ENCODE measurements at regions not wholly inside any gene's neighbourhood (a gene's known extent, or its start where the extent isn't known, plus 50 kb on each side); places are given as distances from the start of the nearest gene placed in this dataset.

GRCh38 chr10:31709476-31709875 lies 219.2 kb downstream of the ARHGAP12 start:
- ChIA-PET CTCF (ENCODE audit: partially characterized antibody) (interaction anchor here (0.9 kb wide), 1 partner anchor 99 kb away, joined by 3 read pairs; no protein-coding TSS in a partner anchor), POLR2A (ENCODE audit: partially characterized antibody) (no interaction called here)
- Histone ChIP-seq H3K4me3 (ENCODE audit: low read length in 2 of 2) (no peak overlapping the region), H3K4me1 (ENCODE audit: insufficient read depth, low read length) (peaks cover 11% of the 10 kb centered on the region), H3K27me3 (ENCODE audit: insufficient read depth, low read length) (no peaks in the 10 kb centered on the region), H3K9me3 (ENCODE audit: control insufficient read depth in 1 of 2, low read length in 2 of 2) (no peaks in the 10 kb centered on the region), H3K27ac (ENCODE audit: low read depth, low read length) (no peak overlapping the region), H3K36me3 (ENCODE audit: insufficient read depth, low read length) (no peaks in the 10 kb centered on the region)
- Mint-ChIP-seq H3K4me1 (peaks cover 9 to 15% (median 12%) of the 10 kb centered on the region in 4 donors), H3K27ac (no peak overlapping the region), H3K4me3 (peak overlapping the region in 1 of 8 donors; percentile 49), H3K27me3 (no peaks in the 10 kb centered on the region), H3K9me3 (peaks cover 2 to 47% (median 30%) of the 10 kb centered on the region in 8 donors), H3K36me3 (peaks cover 1 to 6% of the 10 kb centered on the region in 2 donors)
- no peak for DNase-seq
- intact Hi-C loops (cut with micrococcal nuclease) = no loop called here

- Mint-ChIP-seq H3K36me3 (peaks cover 1 to 6% of the 10 kb centered on the region in 2 donors), H3K9me3 (peaks cover 2 to 47% (median 30%) of the 10 kb centered on the region in 8 donors), H3K27ac (no peak overlapping the region), H3K4me1 (peaks cover 9 to 15% (median 12%) of the 10 kb centered on the region in 4 donors), H3K4me3 (peak overlapping the region in 1 of 8 donors; percentile 49), H3K27me3 (no peaks in the 10 kb centered on the region)
- Histone ChIP-seq H3K9me3 (ENCODE audit: control insufficient read depth in 1 of 2, low read length in 2 of 2) (no peaks in the 10 kb centered on the region), H3K4me3 (ENCODE audit: low read length in 2 of 2) (no peak overlapping the region), H3K27me3 (ENCODE audit: insufficient read depth, low read length) (no peaks in the 10 kb centered on the region), H3K36me3 (ENCODE audit: insufficient read depth, low read length) (no peaks in the 10 kb centered on the region), H3K4me1 (ENCODE audit: insufficient read depth, low read length) (peaks cover 11% of the 10 kb centered on the region), H3K27ac (ENCODE audit: low read depth, low read length) (no peak overlapping the region)
- CTCF ChIA-PET (ENCODE audit: partially characterized antibody) = interaction anchor here (0.9 kb wide), 1 partner anchor 99 kb away, joined by 3 read pairs; no protein-coding TSS in a partner anchor
- intact Hi-C loops (cut with micrococcal nuclease) = no loop called here
- POLR2A ChIA-PET (ENCODE audit: partially characterized antibody) = no interaction called here
- no peak for DNase-seq
Measured at GRCh38 chr10:31709028-31709427, 219.6 kb downstream of the ARHGAP12 start.

GRCh38 chr10:31708474-31708873 lies 220.2 kb downstream of the ARHGAP12 start:
- Mint-ChIP-seq H3K27ac (no peak overlapping the region), H3K36me3 (peaks cover 1 to 6% of the 10 kb centered on the region in 2 donors), H3K27me3 (no peaks in the 10 kb centered on the region), H3K4me1 (peaks cover 9 to 15% (median 12%) of the 10 kb centered on the region in 4 donors), H3K9me3 (peaks cover 2 to 43% (median 27%) of the 10 kb centered on the region in 8 donors), H3K4me3 (no peak overlapping the region)
- Histone ChIP-seq H3K27me3 (ENCODE audit: insufficient read depth, low read length) (no peaks in the 10 kb centered on the region), H3K36me3 (ENCODE audit: insufficient read depth, low read length) (no peaks in the 10 kb centered on the region), H3K4me3 (ENCODE audit: low read length in 2 of 2) (no peak overlapping the region), H3K27ac (ENCODE audit: low read depth, low read length) (no peak overlapping the region), H3K9me3 (ENCODE audit: control insufficient read depth in 1 of 2, low read length in 2 of 2) (no peaks in the 10 kb centered on the region), H3K4me1 (ENCODE audit: insufficient read depth, low read length) (peaks cover 11% of the 10 kb centered on the region)
- intact Hi-C loops (cut with micrococcal nuclease) = no loop called here
- no peak for DNase-seq
- ChIA-PET POLR2A (ENCODE audit: partially characterized antibody) (no interaction called here), CTCF (ENCODE audit: partially characterized antibody) (no interaction called here)

GRCh38 chr10:31708046-31708445 lies 220.6 kb downstream of the ARHGAP12 start:
- CTCF ChIA-PET (ENCODE audit: partially characterized antibody) = no interaction called here
- no peaks in the 10 kb centered on the region for H3K36me3 ChIP-seq (ENCODE audit: insufficient read depth, low read length)
- intact Hi-C loops (cut with micrococcal nuclease) = no loop called here
- no peaks in the 10 kb centered on the region for H3K27me3 Mint-ChIP-seq
- DNase-seq = no peak
- H3K27ac Mint-ChIP-seq = peak overlapping the region in 1 of 7 donors; percentile 55
- peaks cover 11% of the 10 kb centered on the region for H3K4me1 ChIP-seq (ENCODE audit: insufficient read depth, low read length)
- H3K9me3 Mint-ChIP-seq = peaks cover 2 to 39% (median 26%) of the 10 kb centered on the region in 8 donors
- H3K36me3 Mint-ChIP-seq = peaks cover 1 to 6% of the 10 kb centered on the region in 2 donors
- H3K9me3 ChIP-seq (ENCODE audit: control insufficient read depth in 1 of 2, low read length in 2 of 2) = no peaks in the 10 kb centered on the region
- H3K27me3 ChIP-seq (ENCODE audit: insufficient read depth, low read length) = no peaks in the 10 kb centered on the region
- no peak overlapping the region for H3K27ac ChIP-seq (ENCODE audit: low read depth, low read length)
- H3K4me1 Mint-ChIP-seq = peaks cover 9 to 15% (median 12%) of the 10 kb centered on the region in 4 donors
- POLR2A ChIA-PET (ENCODE audit: partially characterized antibody) = no interaction called here
- H3K4me3 ChIP-seq (ENCODE audit: low read length in 2 of 2) = no peak overlapping the region
- H3K4me3 Mint-ChIP-seq = peak overlapping the region in 1 of 8 donors; percentile 58

DNA sequence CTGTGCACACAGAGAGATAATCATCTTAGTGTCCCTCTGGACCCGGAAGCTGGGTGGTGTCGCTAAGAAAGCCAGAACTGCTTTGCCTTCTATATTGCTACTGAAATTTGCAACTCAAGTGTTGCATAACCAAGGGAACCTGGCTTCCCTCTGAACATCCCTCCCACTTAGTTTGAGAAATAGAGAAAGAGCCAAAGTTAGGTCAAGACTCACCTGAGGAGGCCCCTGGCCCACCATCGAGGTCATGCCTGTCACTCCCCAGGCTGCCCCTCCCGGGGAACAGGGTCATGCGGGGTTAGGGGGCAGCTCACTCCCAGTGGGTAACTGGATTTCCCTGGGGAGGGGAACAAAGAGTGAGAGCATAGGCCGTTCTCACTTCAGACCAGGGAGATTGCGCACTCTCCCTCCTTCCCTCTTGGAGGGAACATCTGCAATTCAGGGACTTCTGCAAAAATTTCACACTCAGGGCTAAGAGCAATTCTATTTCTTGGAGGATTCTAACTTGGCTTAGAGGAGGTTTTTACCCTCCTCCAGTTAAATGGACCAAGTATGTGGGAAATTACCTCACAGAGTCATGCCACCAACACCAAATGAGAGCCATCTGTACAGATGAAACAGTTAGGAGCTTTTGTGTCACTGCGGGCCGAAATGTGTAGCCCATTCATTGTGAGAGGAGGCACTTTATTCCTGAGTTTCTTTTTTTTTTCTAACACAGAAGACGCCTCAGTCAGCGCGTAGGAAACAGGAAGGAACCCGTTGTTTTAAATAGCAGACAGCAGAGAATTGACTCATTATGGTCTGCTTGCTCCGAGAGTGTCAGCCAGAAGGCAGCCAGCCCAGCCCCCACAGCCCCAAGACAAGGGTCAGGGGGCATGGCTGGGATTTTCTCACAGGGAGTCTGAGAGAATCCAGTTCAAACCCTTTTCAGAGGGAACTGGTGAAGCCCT lies 221.3 kb downstream of the ARHGAP12 start:
- Histone ChIP-seq H3K9me3 (ENCODE audit: control insufficient read depth in 1 of 2, low read length in 2 of 2) (no peaks in the 10 kb centered on the region), H3K4me1 (ENCODE audit: insufficient read depth, low read length) (peaks cover 11% of the 10 kb centered on the region), H3K27me3 (ENCODE audit: insufficient read depth, low read length) (no peaks in the 10 kb centered on the region), H3K27ac (ENCODE audit: low read depth, low read length) (no peak overlapping the region), H3K4me3 (ENCODE audit: low read length in 2 of 2) (no peak overlapping the region), H3K36me3 (ENCODE audit: insufficient read depth, low read length) (no peaks in the 10 kb centered on the region)
- intact Hi-C loops (cut with micrococcal nuclease) = no loop called here
- peaks cover 1 to 6% of the 10 kb centered on the region in 2 donors for H3K36me3 Mint-ChIP-seq
- H3K4me1 Mint-ChIP-seq = peaks cover 9 to 15% (median 12%) of the 10 kb centered on the region in 4 donors
- CTCF ChIA-PET (ENCODE audit: partially characterized antibody) = no interaction called here
- peak in 1 of 5 donors; percentile 39 for DNase-seq
- POLR2A ChIA-PET (ENCODE audit: partially characterized antibody) = no interaction called here
- H3K9me3 Mint-ChIP-seq = peaks cover 2 to 36% (median 21%) of the 10 kb centered on the region in 8 donors
- peak overlapping the region in 7 of 8 donors; percentile 19 to 67 (median 39) for H3K4me3 Mint-ChIP-seq
- no peaks in the 10 kb centered on the region for H3K27me3 Mint-ChIP-seq
- peak overlapping the region in 2 of 7 donors; percentile 54 to 55 for H3K27ac Mint-ChIP-seq

GRCh38 chr10:31706464-31707092 lies 222.1 kb downstream of the ARHGAP12 start:
- H3K27ac Mint-ChIP-seq = no peak overlapping the region
- POLR2A ChIA-PET (ENCODE audit: partially characterized antibody) = no interaction called here
- no peaks in the 10 kb centered on the region for H3K36me3 ChIP-seq (ENCODE audit: insufficient read depth, low read length)
- CTCF ChIA-PET (ENCODE audit: partially characterized antibody) = no interaction called here
- no peak overlapping the region for H3K27ac ChIP-seq (ENCODE audit: low read depth, low read length)
- no peaks in the 10 kb centered on the region for H3K27me3 ChIP-seq (ENCODE audit: insufficient read depth, low read length)
- intact Hi-C loops (cut with micrococcal nuclease) = no loop called here
- peaks cover 1 to 6% of the 10 kb centered on the region in 2 donors for H3K36me3 Mint-ChIP-seq
- peaks cover 9 to 15% (median 12%) of the 10 kb centered on the region in 4 donors for H3K4me1 Mint-ChIP-seq
- H3K27me3 Mint-ChIP-seq = no peaks in the 10 kb centered on the region
- peaks cover 2 to 28% (median 14%) of the 10 kb centered on the region in 8 donors for H3K9me3 Mint-ChIP-seq
- H3K4me3 ChIP-seq (ENCODE audit: low read length in 2 of 2) = no peak overlapping the region
- no peaks in the 10 kb centered on the region for H3K9me3 ChIP-seq (ENCODE audit: control insufficient read depth in 1 of 2, low read length in 2 of 2)
- H3K4me1 ChIP-seq (ENCODE audit: insufficient read depth, low read length) = peaks cover 11% of the 10 kb centered on the region
- no peak overlapping the region for H3K4me3 Mint-ChIP-seq
- DNase-seq = no peak

DNA sequence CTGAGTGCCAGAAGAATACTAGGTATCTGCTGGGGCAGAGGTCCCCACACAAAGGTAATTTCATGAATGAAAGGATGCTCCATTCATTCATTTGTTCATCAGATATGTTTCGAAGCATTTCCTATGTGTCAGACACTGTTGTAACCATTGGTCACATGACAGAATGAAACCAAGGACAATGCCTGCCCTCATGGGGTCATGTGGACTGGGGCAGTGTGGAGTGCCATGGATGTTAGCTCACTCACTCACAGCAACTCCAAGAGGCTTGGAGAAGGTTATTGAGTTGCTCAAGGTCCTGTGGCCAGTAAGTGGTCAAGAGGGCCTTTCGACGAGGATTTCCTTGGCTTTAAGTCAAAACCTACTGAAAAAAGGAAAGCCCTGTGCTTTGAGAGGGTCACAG lies 223.5 kb downstream of the ARHGAP12 start:
- peaks cover 9 to 15% (median 12%) of the 10 kb centered on the region in 4 donors for H3K4me1 Mint-ChIP-seq
- no peak overlapping the region for H3K4me3 Mint-ChIP-seq
- Histone ChIP-seq H3K27ac (ENCODE audit: low read depth, low read length) (no peak overlapping the region), H3K4me1 (ENCODE audit: insufficient read depth, low read length) (peaks cover 11% of the 10 kb centered on the region), H3K9me3 (ENCODE audit: control insufficient read depth in 1 of 2, low read length in 2 of 2) (no peaks in the 10 kb centered on the region), H3K4me3 (ENCODE audit: low read length in 2 of 2) (no peak overlapping the region), H3K36me3 (ENCODE audit: insufficient read depth, low read length) (no peaks in the 10 kb centered on the region), H3K27me3 (ENCODE audit: insufficient read depth, low read length) (no peaks in the 10 kb centered on the region)
- DNase-seq = no peak
- no peaks in the 10 kb centered on the region for H3K27me3 Mint-ChIP-seq
- ChIA-PET POLR2A (ENCODE audit: partially characterized antibody) (no interaction called here), CTCF (ENCODE audit: partially characterized antibody) (no interaction called here)
- peaks cover 2 to 15% (median 6%) of the 10 kb centered on the region in 8 donors for H3K9me3 Mint-ChIP-seq
- H3K27ac Mint-ChIP-seq = no peak overlapping the region
- intact Hi-C loops (cut with micrococcal nuclease) = no loop called here
- H3K36me3 Mint-ChIP-seq = peaks cover 1 to 6% of the 10 kb centered on the region in 2 donors
